A549 (cell line): ENCODE measurements at regions not wholly inside any gene's neighbourhood (a gene's known extent, or its start where the extent isn't known, plus 50 kb on each side); places are given as distances from the start of the nearest gene placed in this dataset.

Experiments
- ATAC-seq, 2 experiments: fragments of 200-7000 bp in 1 of 2; fragments of >200 bp in 1 of 2; cut with Nextera tagmentation in 1 of 2; cut with Tn5 transposase in 1 of 2; 3 replicates each; pipeline versions ENCODE4 v1.8.0 to v1.9.1; 2018 to 2020; ENCODE audit warnings: mild to moderate bottlenecking in 1 of 2, moderate library complexity in 1 of 2
- CTCF ChIA-PET: fragments of 300-600 bp; sonication (Branson Sonifier 250); formaldehyde crosslinking; extraction: SDS; loops from one replicate; lab custom pipeline; 2021; ENCODE audit warnings: antibody characterized with exemption, inconsistent platforms; lab: Yijun Ruan, JAX
- POLR2A ChIA-PET: fragments of 350-600 bp; formaldehyde crosslinking; extraction: SDS; loops from one replicate; lab custom pipeline; 2021; ENCODE audit warnings: antibody characterized with exemption, inconsistent platforms; lab: Yijun Ruan, JAX
- DNase-seq, 2 experiments: peaks; one replicate each; pipeline versions ENCODE4 v3.0.0 to v3.0.0-alpha.2; 2011 to 2016; ENCODE audit warnings: low read depth in 1 of 2, low spot score in 1 of 2
- FAIRE-seq: peaks from 2 replicates; lab custom pipeline; 2011; peaks lifted over from hg19 to GRCh38; lab: Jason Lieb, UNC
- H3K27ac ChIP-seq, 2 experiments: fragments of >200 bp; sonication (Bioruptor Twin); formaldehyde crosslinking; 3 replicates each; pipeline ENCODE4 v1.5.1; 2016 to 2017
- H3K4me1 ChIP-seq: fragments of >200 bp; sonication (Bioruptor Twin); formaldehyde crosslinking; 3 replicates; pipeline ENCODE4 v1.6.1; 2016
- H3K4me2 ChIP-seq: fragments of >200 bp; sonication (Bioruptor Twin); formaldehyde crosslinking; 3 replicates; pipeline ENCODE4 v1.6.1; 2016
- H3K4me3 ChIP-seq: fragments of >200 bp; sonication (Bioruptor Twin); formaldehyde crosslinking; 3 replicates; pipeline ENCODE4 v1.5.1; 2016
- H3K9me3 ChIP-seq: fragments of >200 bp; sonication (Bioruptor Twin); formaldehyde crosslinking; 3 replicates; pipeline ENCODE4 v1.6.1; 2016
- BCL3 ChIP-seq: fragments of >200 bp; sonication (Bioruptor Twin); formaldehyde crosslinking; IDR thresholded peaks from 3 replicates; pipeline ENCODE4 v1.6.1; 2016
- BHLHE40 ChIP-seq: IDR thresholded peaks from 2 replicates; pipeline ENCODE4 v1.6.1; 2012; ENCODE audit warnings: low read depth, low read length, inconsistent platforms
- CBX2 ChIP-seq: fragments of 200-600 bp; sonication (generic); IDR thresholded peaks from 2 replicates; pipeline ENCODE4 v1.6.1; 2016; ENCODE audit warnings: low read depth, mild to moderate bottlenecking, borderline replicate concordance
- CBX8 ChIP-seq: fragments of 200-600 bp; sonication (generic); IDR thresholded peaks from 2 replicates; pipeline ENCODE4 v1.6.1; 2016
- CHD4 ChIP-seq: fragments of 200-600 bp; sonication (generic); IDR thresholded peaks from 2 replicates; pipeline ENCODE4 v1.6.1; 2016; ENCODE audit warnings: antibody characterized with exemption, mild to moderate bottlenecking, borderline replicate concordance
- CTCF ChIP-seq: fragments of >200 bp; sonication (Bioruptor Twin); formaldehyde crosslinking; IDR thresholded peaks from 3 replicates; pipeline ENCODE4 v1.5.1; 2016
- ELK1 ChIP-seq: fragments of 150-350 bp; IDR thresholded peaks from 2 replicates; pipeline ENCODE4 v1.6.1; 2014; ENCODE audit warnings: low read depth, mild to moderate bottlenecking, low read length
- ESRRA ChIP-seq: fragments of 150-350 bp; IDR thresholded peaks from 2 replicates; pipeline ENCODE4 v1.6.1; 2014; ENCODE audit warnings: mild to moderate bottlenecking, low read length, borderline replicate concordance
- FOXS1 ChIP-seq: fragments of 250-450 bp; sonication (Bioruptor Pico); IDR thresholded peaks from 2 replicates; pipeline ENCODE4 v1.5.0; 2020; ENCODE audit warnings: mild to moderate bottlenecking, moderate library complexity
- HDAC2 ChIP-seq: fragments of 200-600 bp; sonication (generic); IDR thresholded peaks from 2 replicates; pipeline ENCODE4 v1.6.1; 2016
- HEYL ChIP-seq: fragments of 250-450 bp; sonication (Bioruptor Pico); IDR thresholded peaks from 2 replicates; pipeline ENCODE4 v1.8.0; 2021; ENCODE audit warnings: mild to moderate bottlenecking, moderate library complexity
- HMGXB4 ChIP-seq: fragments of 250-450 bp; sonication (Bioruptor Pico); IDR thresholded peaks from 2 replicates; pipeline ENCODE4 v1.5.0; 2021; ENCODE audit warnings: mild to moderate bottlenecking, moderate library complexity, borderline replicate concordance
- HOXB5 ChIP-seq: fragments of 250-450 bp; sonication (Bioruptor Pico); IDR thresholded peaks from 2 replicates; pipeline ENCODE4 v1.5.0; 2020; ENCODE audit warnings: mild to moderate bottlenecking, moderate library complexity
- JUN ChIP-seq, 2 experiments: fragments of >200 bp; sonication (Bioruptor Twin); formaldehyde crosslinking; IDR thresholded peaks; 2 replicates in 1 of 2; 3 replicates in 1 of 2; pipeline ENCODE4 v1.6.1; 2016 to 2017
- KDM1A ChIP-seq: fragments of 200-600 bp; sonication (generic); IDR thresholded peaks from 2 replicates; pipeline ENCODE4 v1.6.1; 2016; ENCODE audit warnings: low read depth, mild to moderate bottlenecking
- MAZ ChIP-seq: fragments of 150-350 bp; IDR thresholded peaks from 2 replicates; pipeline ENCODE4 v1.6.1; 2014; ENCODE audit warnings: antibody characterized with exemption, low read depth, low read length, borderline replicate concordance
- NFE2L2 ChIP-seq: fragments of 150-350 bp; conservative IDR thresholded peaks from 2 replicates; pipeline ENCODE4 v1.6.1; 2014; ENCODE audit warnings: low read length
- NPAS2 ChIP-seq: fragments of 250-450 bp; sonication (Bioruptor Pico); IDR thresholded peaks from 2 replicates; pipeline ENCODE4 v1.8.0; 2022; ENCODE audit warnings: mild to moderate bottlenecking, moderate library complexity, borderline replicate concordance
- NR3C1 ChIP-seq: fragments of >200 bp; sonication (Bioruptor Twin); formaldehyde crosslinking; IDR thresholded peaks from 3 replicates; pipeline ENCODE4 v1.6.1; 2017
- PBX3 ChIP-seq: IDR thresholded peaks from 2 replicates; pipeline ENCODE4 v1.6.1; 2012
- PHF8 ChIP-seq: fragments of 200-600 bp; sonication (generic); IDR thresholded peaks from 2 replicates; pipeline ENCODE4 v1.6.1; 2016; ENCODE audit warnings: low read depth, mild to moderate bottlenecking, antibody characterized with exemption, moderate library complexity, borderline replicate concordance
- POLR2A ChIP-seq: IDR thresholded peaks from 2 replicates; pipeline ENCODE4 v1.6.1; 2012; ENCODE audit warnings: mild to moderate bottlenecking, low read length
- POLR2AphosphoS2 ChIP-seq: conservative IDR thresholded peaks from 2 replicates; pipeline ENCODE4 v1.6.1; 2012; ENCODE audit warnings: low read length, improper control_type of control experiment, inconsistent platforms
- RAD21 ChIP-seq, 2 experiments: fragments of >200 bp in 1 of 2; sonication (Bioruptor Twin) in 1 of 2; formaldehyde crosslinking in 1 of 2; IDR thresholded peaks in 1 of 2; conservative IDR thresholded peaks in 1 of 2; 2 replicates in 1 of 2; 3 replicates in 1 of 2; pipeline ENCODE4 v1.6.1; 2012 to 2018; ENCODE audit warnings: inconsistent platforms in 1 of 2
- RARB ChIP-seq: fragments of 250-450 bp; sonication (Bioruptor Pico); IDR thresholded peaks from 2 replicates; pipeline ENCODE4 v1.8.0; 2021; ENCODE audit warnings: mild to moderate bottlenecking, moderate library complexity
- SMC3 ChIP-seq: fragments of >200 bp; sonication (Bioruptor Twin); formaldehyde crosslinking; IDR thresholded peaks from 3 replicates; pipeline ENCODE4 v1.6.1; 2018; ENCODE audit warnings: inconsistent platforms
- USF2 ChIP-seq: fragments of 450-650 bp; IDR thresholded peaks from 2 replicates; pipeline ENCODE4 v1.6.1; 2014; ENCODE audit warnings: antibody characterized with exemption
- ZFP36 ChIP-seq: fragments of 450-650 bp; IDR thresholded peaks from 2 replicates; pipeline ENCODE4 v1.6.1; 2014; ENCODE audit warnings: borderline replicate concordance; ENCODE audit not compliant: partially characterized antibody
- ZNF302 ChIP-seq: fragments of 250-450 bp; sonication (Bioruptor Pico); IDR thresholded peaks from 2 replicates; pipeline ENCODE4 v1.9.0; 2021; ENCODE audit warnings: inconsistent platforms, mild to moderate bottlenecking, moderate library complexity
- WGBS: methylation state at CpG from one replicate; pipeline ENCODE4 v1.1.6; 2017; ENCODE audit errors: missing lambda C conversion rate; 5-methylcytosine and 5-hydroxymethylcytosine counted together

GRCh38 chr1:58380345-58380744, 166.2 kb downstream of the OMA1 start (continued):
- TF ChIP-seq PBX3: no peak
- no peak for TF ChIP-seq POLR2A
- TF ChIP-seq RAD21 (conservative IDR thresholded peaks at IDR 0.05 in 1 of 2, IDR thresholded peaks at IDR 0.05 in 1 of 2): no peak
- no peak for TF ChIP-seq CBX8
- no peak for TF ChIP-seq PHF8

- no peak for DNase-seq
- TF ChIP-seq ZFP36 (no peak), JUN (IDR thresholded peaks at IDR 0.05) (no peak), USF2 (no peak), HMGXB4 (CRISPR knock-in tag) (no peak), KDM1A (no peak), POLR2AphosphoS2 (no peak), FOXS1 (CRISPR knock-in tag) (no peak), MAZ (no peak), SMC3 (no peak), HDAC2 (no peak), BCL3 (no peak)
- H3K27ac ChIP-seq: no peak overlapping the region
- no peaks in the 10 kb centered on the region for H3K4me1 ChIP-seq
- POLR2A ChIA-PET: no interaction called here
- no peak for ATAC-seq
- H3K4me3 ChIP-seq: no peak overlapping the region
- H3K9me3 ChIP-seq: no peaks in the 10 kb centered on the region
- CTCF ChIA-PET: no interaction called here
- no peak overlapping the region for H3K4me2 ChIP-seq
- no peak for FAIRE-seq
Observed at GRCh38 chr1:58367217-58367616, 179.3 kb downstream of the OMA1 start.

GRCh38 chr1:58365328-58365727, 181.2 kb downstream of the OMA1 start:
- ATAC-seq: no peak
- POLR2A ChIA-PET: no interaction called here
- Histone ChIP-seq H3K4me3 (no peak overlapping the region), H3K9me3 (no peaks in the 10 kb centered on the region), H3K27ac (no peak overlapping the region), H3K4me1 (no peaks in the 10 kb centered on the region), H3K4me2 (no peak overlapping the region)
- CTCF ChIA-PET: no interaction called here
- no peak for DNase-seq
- no peak for FAIRE-seq
- 8% methylated on average over 2 of the region's 2 CpGs for WGBS
- TF ChIP-seq RAD21 (conservative IDR thresholded peaks at IDR 0.05 in 1 of 2, IDR thresholded peaks at IDR 0.05 in 1 of 2) (no peak), RARB (no peak), NPAS2 (CRISPR knock-in tag) (no peak), CBX8 (no peak), ELK1 (no peak), NFE2L2 (no peak), HOXB5 (CRISPR knock-in tag) (no peak), CHD4 (no peak), BHLHE40 (no peak), NR3C1 (no peak), CTCF (no peak), ESRRA (no peak), PHF8 (no peak), FOXS1 (CRISPR knock-in tag) (no peak), ZNF302 (no peak), PBX3 (no peak), CBX2 (no peak), HEYL (CRISPR knock-in tag) (no peak)
